SK-N-MC (cell line): ENCODE measurements at regions not wholly inside any gene's neighbourhood (a gene's known extent, or its start where the extent isn't known, plus 50 kb on each side); places are given as distances from the start of the nearest gene placed in this dataset.

Experiments used
- DNase-seq: peaks from one replicate; pipeline ENCODE4 v3.0.0-alpha.2; 2011; ENCODE audit warnings: low read depth, low spot score
- H3K27ac ChIP-seq: fragments of 200-600 bp; sonication (generic); 2 replicates; pipeline ENCODE4 v1.5.1; 2016; ENCODE audit warnings: mixed run types
- H3K36me3 ChIP-seq: fragments of 200-600 bp; sonication (generic); 2 replicates; pipeline ENCODE4 v1.6.1; 2017; ENCODE audit warnings: antibody characterized with exemption, low read length, mixed read lengths; ENCODE audit not compliant: insufficient read depth
- H3K4me3 ChIP-seq: fragments of 200-600 bp; sonication (generic); 2 replicates; pipeline ENCODE4 v1.5.1; 2016
- H3K9ac ChIP-seq: fragments of 200-600 bp; sonication (generic); 2 replicates; pipeline ENCODE4 v1.8.0; 2017; ENCODE audit warnings: mixed run types, mixed read lengths; ENCODE audit not compliant: insufficient read length
- H3K9me3 ChIP-seq: fragments of 200-600 bp; sonication (generic); 2 replicates; pipeline ENCODE4 v1.6.1; 2017; ENCODE audit warnings: low read depth, mild to moderate bottlenecking, antibody characterized with exemption, low read length, moderate library complexity, mixed read lengths
- EZH2 ChIP-seq: fragments of 200-600 bp; sonication (generic); IDR thresholded peaks from one replicate; pipeline ENCODE4 v1.6.1; 2017; ENCODE audit warnings: antibody characterized with exemption
- FOXP2 ChIP-seq: optimal IDR thresholded peaks from 2 replicates; pipeline ENCODE3; 2011; ENCODE audit warnings: mild to moderate bottlenecking, moderate library complexity; ENCODE audit not compliant: insufficient read depth; ENCODE audit errors: extremely low read length, control extremely low read depth
- POLR2AphosphoS5 ChIP-seq: IDR thresholded peaks from 2 replicates; pipeline ENCODE4 v1.6.1; 2012; ENCODE audit warnings: mild to moderate bottlenecking, low read depth, low read length, borderline replicate concordance

DNA sequence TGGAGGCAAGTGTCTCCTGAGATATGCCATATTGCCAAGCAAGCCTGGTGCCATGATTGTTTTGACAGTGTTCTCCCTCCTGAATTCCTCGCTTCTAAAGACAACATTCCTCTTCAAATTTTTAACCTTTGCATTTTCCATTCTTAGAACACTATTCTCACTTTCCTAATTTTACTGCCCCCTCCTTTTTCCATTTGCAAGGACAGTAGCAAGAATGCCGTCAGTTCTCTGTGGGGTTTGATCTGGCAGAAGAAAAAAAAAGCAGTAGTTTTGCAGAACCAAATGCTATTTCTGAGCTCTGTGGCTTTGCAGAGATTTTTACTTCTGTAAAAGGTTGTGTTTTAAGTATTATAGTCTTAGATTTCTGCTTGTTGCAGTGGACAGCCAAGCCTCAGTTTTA, 295.2 kb downstream of the NUAK1 start:
- Histone ChIP-seq H3K9me3 (no peaks in the 10 kb centered on the region), H3K27ac (no peak overlapping the region), H3K36me3 (no peaks in the 10 kb centered on the region), H3K9ac (no peak overlapping the region), H3K4me3 (no peak overlapping the region)
- DNase-seq: no peak
- TF ChIP-seq FOXP2 (no peak), EZH2 (no peak), POLR2AphosphoS5 (no peak)

DNA sequence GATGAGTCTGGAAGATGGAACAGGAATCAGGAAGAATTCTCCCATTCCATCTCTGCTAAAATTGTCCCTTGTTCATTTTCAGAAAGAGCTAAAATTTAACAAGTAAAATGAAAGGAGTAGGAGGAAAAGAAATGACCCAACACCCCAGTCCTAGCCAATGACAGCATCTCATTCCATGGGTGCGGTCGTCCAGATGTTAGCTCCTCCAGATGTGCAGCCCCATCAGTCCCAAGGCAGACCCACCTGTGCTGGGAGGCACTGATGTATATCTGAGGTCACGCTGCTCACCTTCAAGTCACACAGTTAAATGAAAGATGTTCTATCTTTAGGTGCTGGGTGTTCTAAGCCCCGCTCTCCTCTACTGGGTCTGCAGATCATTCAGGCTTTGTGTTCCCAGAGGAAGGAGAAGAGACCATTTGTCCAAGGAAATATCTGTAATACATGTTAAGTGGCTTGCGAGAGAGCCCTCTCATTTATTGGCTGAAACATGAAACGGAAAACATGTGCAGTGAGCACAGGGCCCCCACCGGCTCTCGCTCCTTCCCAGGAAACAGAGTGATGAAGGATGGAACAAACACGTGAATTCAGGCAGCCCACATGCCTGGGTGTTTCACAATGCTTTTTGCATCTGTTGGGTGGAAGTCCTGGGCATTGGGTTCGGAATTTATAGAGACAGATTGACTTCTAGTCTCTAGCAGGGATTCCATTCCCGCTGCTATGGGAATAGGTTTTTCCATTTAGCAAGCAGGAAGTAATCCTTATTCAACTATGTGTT, 294.6 kb downstream of the NUAK1 start:
- Histone ChIP-seq H3K9me3 (no peaks in the 10 kb centered on the region), H3K36me3 (no peaks in the 10 kb centered on the region), H3K4me3 (no peak overlapping the region), H3K9ac (no peak overlapping the region), H3K27ac (no peak overlapping the region)
- no peak for DNase-seq
- TF ChIP-seq EZH2: no peak
- TF ChIP-seq POLR2AphosphoS5: no peak
- TF ChIP-seq FOXP2: no peak

DNA sequence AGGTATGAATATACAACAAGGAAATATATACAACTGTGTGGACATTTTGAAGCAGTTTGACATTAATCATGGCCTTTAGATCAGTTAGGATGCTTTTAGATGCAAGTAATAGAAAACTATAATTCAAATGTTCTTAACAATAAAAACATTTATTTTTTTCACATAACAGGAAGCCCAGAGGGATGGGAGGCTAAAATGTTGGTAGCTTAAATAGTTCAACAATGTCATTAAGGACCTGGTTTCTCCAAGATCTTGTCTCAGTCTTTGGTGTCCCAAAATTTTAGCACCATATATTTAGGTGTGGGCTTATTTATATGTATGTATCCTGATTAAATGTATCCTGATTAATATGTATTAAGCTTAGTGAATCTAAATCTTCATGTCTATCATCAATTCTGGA, 292.4 kb downstream of the NUAK1 start:
- no peak for DNase-seq
- Histone ChIP-seq H3K36me3 (no peaks in the 10 kb centered on the region), H3K9me3 (no peaks in the 10 kb centered on the region), H3K27ac (no peak overlapping the region), H3K4me3 (no peak overlapping the region), H3K9ac (no peak overlapping the region)
- TF ChIP-seq EZH2 (no peak), POLR2AphosphoS5 (no peak), FOXP2 (no peak)

DNA sequence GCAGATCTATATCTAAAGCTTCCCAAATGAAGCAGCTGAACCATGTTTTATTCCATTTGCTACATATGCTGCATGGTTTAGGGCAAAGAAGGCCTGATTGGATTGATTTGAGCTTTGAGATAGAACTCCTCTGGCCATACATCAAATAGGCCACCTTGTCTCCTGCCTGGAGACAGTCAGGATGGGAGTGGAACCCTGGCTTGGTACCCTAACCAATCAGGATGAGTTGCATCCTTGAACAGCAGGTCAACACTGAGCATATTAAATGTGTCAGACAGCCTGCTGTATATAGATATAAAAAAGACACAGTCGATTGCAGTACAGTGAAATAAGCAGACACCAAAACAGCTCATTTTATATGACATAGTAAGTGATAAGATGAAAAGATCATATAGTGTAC, 291.7 kb downstream of the NUAK1 start:
- Histone ChIP-seq H3K4me3 (no peak overlapping the region), H3K36me3 (no peaks in the 10 kb centered on the region), H3K9me3 (no peaks in the 10 kb centered on the region), H3K27ac (no peak overlapping the region), H3K9ac (no peak overlapping the region)
- DNase-seq: no peak
- TF ChIP-seq FOXP2 (no peak), POLR2AphosphoS5 (no peak), EZH2 (no peak)

DNA sequence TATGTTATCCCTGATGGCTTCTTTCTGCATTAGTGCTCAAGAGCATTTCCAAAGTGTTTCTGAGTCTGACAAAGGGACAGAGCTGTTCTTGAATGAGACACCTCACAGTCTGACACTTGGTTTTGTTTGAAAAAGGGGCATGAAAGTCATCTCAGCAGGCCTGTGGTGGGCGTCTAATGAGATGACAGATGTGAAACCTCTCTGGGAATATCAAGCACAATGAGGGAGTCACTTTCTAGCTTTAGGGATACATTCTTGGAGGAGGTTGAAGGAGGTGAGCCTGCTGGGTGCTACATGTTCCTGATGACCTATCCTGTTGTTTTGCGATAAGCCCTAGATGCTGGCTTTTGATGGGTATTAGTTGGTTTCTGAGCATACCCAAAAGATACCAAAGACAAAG, 290.5 kb downstream of the NUAK1 start:
- no peak overlapping the region for H3K4me3 ChIP-seq
- H3K27ac ChIP-seq: no peak overlapping the region
- TF ChIP-seq FOXP2 (no peak), POLR2AphosphoS5 (no peak), EZH2 (no peak)
- H3K9me3 ChIP-seq: no peaks in the 10 kb centered on the region
- DNase-seq: no peak
- H3K9ac ChIP-seq: no peak overlapping the region
- no peaks in the 10 kb centered on the region for H3K36me3 ChIP-seq

DNA sequence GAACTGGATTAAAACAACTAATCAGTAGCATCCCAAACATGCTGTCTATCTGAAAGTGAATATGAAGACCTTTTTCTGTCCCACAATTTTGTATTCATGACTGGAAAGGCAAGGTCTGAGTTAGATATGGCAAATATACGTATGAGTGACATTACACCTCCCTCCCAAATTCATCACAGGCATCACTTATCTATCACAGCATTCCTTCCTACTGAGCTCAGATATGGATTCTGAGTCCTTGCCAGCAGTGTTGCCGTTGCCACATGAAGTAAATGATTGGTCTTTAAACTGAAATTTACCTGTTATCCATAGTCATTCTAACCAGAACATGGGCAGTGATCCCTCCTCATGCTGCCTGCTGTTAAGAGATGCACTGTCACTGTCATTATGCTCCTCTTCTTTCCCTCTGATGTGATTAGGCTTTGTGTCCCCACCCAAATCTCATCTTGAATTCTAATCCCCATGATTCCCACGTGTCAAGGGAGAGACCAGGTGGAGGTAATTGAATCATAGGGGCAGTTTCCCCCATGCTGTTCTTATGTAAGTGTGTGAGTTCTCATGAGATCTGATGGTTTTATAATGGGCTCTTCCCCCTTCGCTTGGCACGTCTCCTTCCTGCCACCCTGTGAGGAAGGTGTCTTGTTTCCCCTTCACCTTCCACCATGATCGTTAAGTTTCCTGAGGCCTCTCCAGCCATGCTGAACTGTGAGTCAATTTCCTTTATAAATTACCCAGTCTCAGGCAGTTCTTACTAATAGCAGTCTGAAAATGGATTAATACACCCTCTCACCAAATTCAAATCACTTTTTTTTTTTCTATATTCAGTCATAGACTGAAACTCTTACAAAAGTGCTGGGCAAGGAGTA, 288.4 kb downstream of the NUAK1 start:
- no peak overlapping the region for H3K9ac ChIP-seq
- H3K9me3 ChIP-seq: no peaks in the 10 kb centered on the region
- H3K4me3 ChIP-seq: no peak overlapping the region
- TF ChIP-seq POLR2AphosphoS5: no peak
- TF ChIP-seq FOXP2: no peak
- no peak for TF ChIP-seq EZH2
- H3K27ac ChIP-seq: no peak overlapping the region
- no peak for DNase-seq
- no peaks in the 10 kb centered on the region for H3K36me3 ChIP-seq

DNA sequence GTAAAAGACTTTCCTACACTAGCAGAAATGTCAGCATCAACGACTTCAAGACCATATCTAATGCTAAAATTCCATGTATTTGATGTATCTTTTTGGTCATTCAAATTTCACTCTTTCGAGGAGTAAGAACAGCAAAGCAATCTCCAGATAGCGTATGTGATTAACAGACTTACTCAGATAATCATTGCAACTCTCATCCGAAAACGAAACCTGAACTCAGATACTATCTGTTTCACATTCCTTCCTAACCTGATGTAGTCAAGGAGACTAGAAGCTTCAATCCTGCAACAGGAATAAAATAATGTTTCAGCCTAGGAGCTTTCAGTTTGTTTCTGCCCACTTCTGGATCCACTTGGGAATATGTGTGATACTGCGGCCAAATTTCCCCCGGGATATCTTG, 286.3 kb downstream of the NUAK1 start:
- H3K4me3 ChIP-seq: no peak overlapping the region
- no peaks in the 10 kb centered on the region for H3K36me3 ChIP-seq
- DNase-seq: no peak
- H3K9me3 ChIP-seq: no peaks in the 10 kb centered on the region
- H3K9ac ChIP-seq: no peak overlapping the region
- H3K27ac ChIP-seq: no peak overlapping the region
- TF ChIP-seq EZH2: no peak
- no peak for TF ChIP-seq FOXP2
- no peak for TF ChIP-seq POLR2AphosphoS5

DNA sequence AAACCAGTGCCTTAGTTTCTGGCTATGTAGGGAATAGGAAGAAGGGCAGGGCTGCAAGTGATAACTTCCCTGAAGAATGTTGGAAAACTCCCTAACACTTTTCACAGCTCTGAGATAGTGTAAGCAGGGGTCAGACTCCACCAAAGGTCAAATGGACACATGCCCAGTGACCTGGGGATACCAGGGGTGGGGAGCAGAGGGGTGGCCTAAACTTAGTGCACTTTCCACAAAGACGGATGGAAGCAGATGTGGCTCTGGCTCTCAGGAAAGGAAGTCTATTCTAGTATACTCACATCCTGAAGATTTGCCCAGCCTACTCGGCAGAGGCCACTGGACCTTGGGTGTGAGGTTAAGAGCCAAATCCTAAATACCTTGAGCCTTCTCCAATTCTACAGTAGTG, 285.8 kb downstream of the NUAK1 start:
- no peak overlapping the region for H3K27ac ChIP-seq
- H3K9ac ChIP-seq: no peak overlapping the region
- H3K9me3 ChIP-seq: no peaks in the 10 kb centered on the region
- no peak for DNase-seq
- no peak overlapping the region for H3K4me3 ChIP-seq
- TF ChIP-seq EZH2: no peak
- TF ChIP-seq POLR2AphosphoS5: no peak
- TF ChIP-seq FOXP2: no peak
- H3K36me3 ChIP-seq: no peaks in the 10 kb centered on the region
